ENCODE measurements at regions not wholly inside any gene's neighbourhood (a gene's known extent, or its start where the extent isn't known, plus 50 kb on each side); places are given as distances from the start of the nearest gene placed in this dataset.

DNA sequence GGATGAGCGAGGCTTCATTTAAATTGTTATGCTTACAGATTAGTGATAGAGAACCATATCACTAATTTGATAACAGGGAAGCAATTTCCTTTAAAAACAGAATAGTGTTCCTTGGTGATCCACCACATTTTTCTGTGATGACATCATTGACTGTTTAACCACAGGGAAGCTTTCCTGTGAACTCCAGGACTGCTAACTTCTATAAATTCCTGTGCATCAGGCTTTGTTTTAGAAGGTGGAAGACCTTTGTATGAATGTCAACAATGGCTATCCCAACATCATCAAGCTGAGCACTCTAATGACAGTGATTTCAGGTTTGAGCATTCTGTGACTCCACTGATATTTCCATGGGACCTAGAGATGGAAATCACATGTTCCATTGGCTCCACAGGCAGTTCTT is 177.1 kb downstream of the RMST start:
- TF ChIP-seq, protein P1, sequence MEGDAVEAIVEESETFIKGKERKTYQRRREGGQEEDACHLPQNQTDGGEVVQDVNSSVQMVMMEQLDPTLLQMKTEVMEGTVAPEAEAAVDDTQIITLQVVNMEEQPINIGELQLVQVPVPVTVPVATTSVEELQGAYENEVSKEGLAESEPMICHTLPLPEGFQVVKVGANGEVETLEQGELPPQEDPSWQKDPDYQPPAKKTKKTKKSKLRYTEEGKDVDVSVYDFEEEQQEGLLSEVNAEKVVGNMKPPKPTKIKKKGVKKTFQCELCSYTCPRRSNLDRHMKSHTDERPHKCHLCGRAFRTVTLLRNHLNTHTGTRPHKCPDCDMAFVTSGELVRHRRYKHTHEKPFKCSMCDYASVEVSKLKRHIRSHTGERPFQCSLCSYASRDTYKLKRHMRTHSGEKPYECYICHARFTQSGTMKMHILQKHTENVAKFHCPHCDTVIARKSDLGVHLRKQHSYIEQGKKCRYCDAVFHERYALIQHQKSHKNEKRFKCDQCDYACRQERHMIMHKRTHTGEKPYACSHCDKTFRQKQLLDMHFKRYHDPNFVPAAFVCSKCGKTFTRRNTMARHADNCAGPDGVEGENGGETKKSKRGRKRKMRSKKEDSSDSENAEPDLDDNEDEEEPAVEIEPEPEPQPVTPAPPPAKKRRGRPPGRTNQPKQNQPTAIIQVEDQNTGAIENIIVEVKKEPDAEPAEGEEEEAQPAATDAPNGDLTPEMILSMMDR (IDR thresholded peaks at IDR 0.05; ENCODE audit: low read depth, low read length, poor library complexity, severe bottlenecking): no peak
- TF ChIP-seq EZH2phosphoT487 (IDR thresholded peaks at IDR 0.05; ENCODE audit: borderline replicate concordance, low read length): no peak

Data from DOHH2 (cell line).